GM12874 (cell line): ENCODE measurements at regions not wholly inside any gene's neighbourhood (a gene's known extent, or its start where the extent isn't known, plus 50 kb on each side); places are given as distances from the start of the nearest gene placed in this dataset.

Source experiments
- CTCF ChIP-seq: IDR thresholded peaks from 2 replicates; pipeline ENCODE4 v1.5.1; 2011; ENCODE audit warnings: low read depth, mild to moderate bottlenecking, control low read depth, low read length, moderate library complexity; ENCODE audit not compliant: insufficient read depth

- TF ChIP-seq CTCF, result no peak
Observed at GRCh38 chr5:36444582-36445418, 143.1 kb upstream of the RANBP3L start.

- no peak for TF ChIP-seq CTCF
Observed at GRCh38 chr5:36447776-36448175, 146.1 kb upstream of the RANBP3L start.

- no peak for TF ChIP-seq CTCF
Observed at GRCh38 chr5:36450229-36451014, 148.7 kb upstream of the RANBP3L start.

GRCh38 chr5:36452424-36453006, 150.8 kb upstream of the RANBP3L start:
- no peak for TF ChIP-seq CTCF

- no peak for TF ChIP-seq CTCF
Observed at GRCh38 chr5:36457511-36458270, 148.7 kb upstream of the SLC1A3 start.

GRCh38 chr5:36458746-36459145, 147.7 kb upstream of the SLC1A3 start:
- no peak for TF ChIP-seq CTCF
